ENCODE measurements at regions not wholly inside any gene's neighbourhood (a gene's known extent, or its start where the extent isn't known, plus 50 kb on each side); places are given as distances from the start of the nearest gene placed in this dataset.
"Not testable (repeated sequence)": the region's sequence is repeated elsewhere in the genome, so short reads cannot be mapped to it uniquely, and the experiment has no call there.

DNA sequence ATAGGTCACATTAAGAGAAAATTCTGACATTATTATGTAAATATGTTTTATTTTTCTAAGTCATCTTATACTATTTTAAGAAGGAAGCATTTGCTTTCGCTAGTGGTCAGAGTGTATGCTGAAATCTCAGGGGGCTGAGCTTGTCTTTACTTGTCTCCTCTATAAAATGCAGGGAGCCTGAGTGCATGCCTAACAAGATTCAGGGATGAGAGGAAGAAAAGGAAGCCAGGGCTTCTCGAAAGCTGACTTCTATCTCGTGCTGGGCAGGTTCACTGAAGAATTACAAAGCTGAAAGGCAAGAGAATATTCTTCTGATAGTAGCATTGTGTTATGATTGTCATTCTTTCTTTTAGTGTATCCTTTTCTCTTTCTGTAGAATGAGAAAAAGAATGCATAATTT lies 467.4 kb downstream of the SOX11 start:
- DNase-seq, result no peak

DNA sequence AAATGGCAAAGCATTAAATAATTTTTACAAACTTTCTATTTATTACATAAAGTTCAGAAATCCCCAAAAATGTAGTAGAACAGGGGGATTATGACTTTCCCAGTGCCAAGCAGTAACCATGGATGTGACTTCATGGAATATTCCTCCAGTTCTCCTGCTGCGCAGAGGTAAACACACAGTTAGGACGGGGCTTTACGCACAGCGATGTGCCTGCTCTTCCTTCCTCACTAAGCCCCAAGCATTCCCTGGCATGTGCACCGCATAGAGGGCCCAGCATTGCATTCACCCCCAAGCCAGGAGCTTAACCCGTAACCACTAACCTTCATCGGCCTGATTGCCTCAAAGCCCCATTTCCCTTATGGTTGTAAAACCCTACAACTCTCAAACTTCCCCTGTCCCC lies 471.7 kb downstream of the SOX11 start:
- no peak for DNase-seq

DNA sequence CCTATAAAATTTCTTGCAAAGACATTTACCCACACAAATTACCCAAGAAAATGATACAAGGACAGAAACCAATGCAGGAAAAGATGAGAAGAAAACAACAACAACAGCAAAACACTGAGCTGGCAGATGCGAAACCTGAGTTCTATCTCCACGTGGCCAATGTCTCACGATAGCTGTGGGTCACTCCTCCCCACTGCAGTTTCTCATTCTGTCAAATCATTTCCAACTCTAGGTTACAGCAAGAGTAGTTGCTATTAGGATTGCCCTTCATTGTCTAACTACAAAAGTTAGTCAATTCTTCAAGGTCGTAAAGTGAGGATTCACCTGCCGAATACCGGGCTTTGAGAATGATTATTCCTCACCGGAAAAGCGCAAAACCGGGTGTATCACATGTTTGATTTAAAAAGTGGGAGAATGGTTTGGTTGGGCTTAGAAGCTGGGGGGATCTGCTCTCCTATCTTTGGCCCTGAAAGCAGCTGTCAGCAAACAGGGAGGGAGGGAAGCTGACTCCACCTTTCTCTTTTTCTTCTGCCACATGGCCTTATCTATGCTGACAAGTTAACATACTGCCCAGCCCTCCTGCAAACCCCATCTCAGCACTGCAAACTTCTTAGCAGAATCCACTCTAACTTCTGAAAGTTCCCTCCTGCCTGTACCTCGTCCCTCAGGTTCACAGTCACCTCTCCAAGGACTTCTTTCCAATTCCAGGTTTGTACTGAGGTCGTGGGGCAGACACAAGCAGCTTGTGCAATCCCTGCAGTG lies 473.0 kb downstream of the SOX11 start:
- no peak for DNase-seq

DNA sequence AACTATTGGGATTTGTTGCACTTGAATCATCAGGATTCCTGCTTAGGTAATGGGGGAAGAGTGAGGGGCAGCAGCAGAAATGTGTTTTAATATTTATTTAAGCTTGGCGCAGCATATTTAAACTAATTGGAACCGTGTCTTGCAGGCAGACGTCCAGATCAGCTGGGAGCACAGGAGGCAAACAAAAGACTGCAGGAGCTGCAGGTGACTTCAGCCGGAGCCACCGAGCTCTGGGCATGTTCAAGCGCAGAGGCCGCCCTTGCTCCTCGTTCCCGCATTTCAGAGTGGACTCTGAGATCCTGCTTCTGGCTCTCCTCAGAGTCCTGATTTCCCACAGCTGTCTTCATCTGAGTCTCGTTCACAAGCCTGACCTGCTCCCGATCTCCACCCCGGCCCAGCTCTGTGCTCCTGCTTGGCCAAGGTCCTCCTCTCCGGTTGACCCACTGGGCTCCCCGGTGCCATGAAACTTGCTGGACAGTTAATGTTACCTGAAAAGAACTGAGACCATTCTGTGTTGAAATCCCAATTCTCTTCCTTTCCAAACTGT lies 475.5 kb downstream of the SOX11 start:
- no peak for DNase-seq

DNA sequence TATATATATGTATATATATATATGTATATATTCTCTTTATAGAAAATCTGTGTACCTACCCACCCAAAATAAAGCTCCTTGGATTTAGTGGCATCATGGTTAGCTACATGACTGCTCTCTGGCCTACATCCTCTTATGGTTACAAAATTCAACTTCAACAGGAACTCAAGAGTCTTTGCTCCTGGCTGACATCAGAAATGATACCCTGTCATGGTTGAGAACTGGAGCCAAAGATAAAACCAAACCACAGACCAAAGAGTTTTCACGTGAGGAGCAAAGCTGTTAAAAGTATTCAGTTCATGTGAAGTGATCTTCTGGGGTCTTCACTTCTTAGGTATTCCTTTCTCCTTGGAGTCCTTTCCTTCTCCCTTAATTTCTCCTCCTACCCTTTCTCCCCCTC lies 476.3 kb downstream of the SOX11 start:
- DNase-seq, result no peak

DNA sequence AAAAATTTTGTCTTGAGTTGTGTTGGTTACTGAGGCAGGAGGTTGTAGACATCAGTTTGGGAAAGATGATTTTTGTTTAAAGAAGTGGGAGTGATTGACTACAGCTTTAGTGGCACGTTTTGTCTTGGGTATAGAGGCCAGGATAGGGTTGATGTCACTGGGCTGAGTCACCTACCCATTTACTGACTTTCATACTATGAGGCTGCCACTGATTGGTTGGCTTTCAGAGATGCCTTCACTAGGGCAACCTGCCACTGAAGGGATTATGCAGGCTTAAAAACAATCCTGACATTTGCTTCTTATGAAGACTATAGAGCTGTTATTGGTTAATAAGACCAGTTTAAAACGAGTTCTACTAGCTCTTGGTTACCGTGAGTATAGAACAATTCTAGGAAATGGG lies 479.1 kb downstream of the SOX11 start:
- no peak for DNase-seq

DNA sequence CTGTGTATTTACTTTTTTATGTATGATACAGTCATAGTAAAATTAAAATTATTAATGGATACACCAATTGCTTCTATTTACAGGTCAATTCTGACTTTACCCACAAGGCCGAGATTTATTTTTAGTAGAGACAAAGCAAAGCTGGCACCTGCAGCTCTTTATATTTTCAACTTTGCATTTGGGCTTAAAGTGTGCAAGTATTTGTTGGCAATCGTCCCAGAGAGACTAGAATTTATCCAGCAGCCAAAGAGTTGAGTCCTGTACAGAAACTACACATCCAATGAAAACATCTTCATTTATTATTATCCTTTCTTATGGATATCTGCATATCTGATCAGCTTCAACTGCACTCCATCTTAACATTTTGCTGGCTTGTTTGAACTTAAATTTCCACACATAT lies 485.6 kb downstream of the SOX11 start:
- no peak for DNase-seq

DNA sequence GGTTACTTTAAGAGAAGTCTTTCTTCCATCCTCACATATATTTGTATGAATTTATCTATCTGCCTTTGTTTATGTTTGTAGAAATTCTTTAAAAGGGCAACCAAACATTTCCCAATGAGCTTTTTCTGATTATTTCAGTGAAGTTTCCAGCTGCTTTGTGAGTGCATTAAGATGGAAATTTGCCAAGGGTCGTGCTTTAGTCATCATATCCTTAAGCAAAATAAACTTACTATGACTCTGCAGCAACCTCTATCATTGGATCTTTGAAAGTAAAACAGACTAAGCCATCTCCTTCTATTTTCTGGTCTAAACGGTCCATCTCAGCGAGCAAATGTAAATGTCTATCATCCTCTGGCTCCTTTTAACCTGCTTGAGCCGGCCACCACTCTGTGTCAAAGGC lies 489.3 kb downstream of the SOX11 start:
- no peak for DNase-seq

DNA sequence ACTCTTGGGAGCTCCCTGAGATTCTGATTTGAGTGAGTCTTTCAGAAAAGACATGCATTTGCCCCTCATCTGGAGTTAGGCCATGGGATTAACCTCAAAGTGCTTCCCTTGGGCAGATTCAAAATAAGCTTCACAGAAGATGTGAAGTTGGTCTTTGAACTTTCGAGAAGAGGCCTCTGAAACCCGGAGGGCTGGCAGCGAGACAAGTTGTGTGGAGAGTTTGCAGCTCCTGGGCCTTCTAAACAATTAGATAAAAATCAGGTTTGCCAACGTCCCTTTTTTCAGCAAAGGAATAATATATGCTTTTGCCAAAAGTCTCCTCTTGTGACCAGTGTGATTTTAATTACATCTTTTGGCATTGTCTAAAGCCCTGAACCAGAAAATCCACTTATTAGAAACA lies 489.7 kb downstream of the SOX11 start:
- DNase-seq, result no peak

DNA sequence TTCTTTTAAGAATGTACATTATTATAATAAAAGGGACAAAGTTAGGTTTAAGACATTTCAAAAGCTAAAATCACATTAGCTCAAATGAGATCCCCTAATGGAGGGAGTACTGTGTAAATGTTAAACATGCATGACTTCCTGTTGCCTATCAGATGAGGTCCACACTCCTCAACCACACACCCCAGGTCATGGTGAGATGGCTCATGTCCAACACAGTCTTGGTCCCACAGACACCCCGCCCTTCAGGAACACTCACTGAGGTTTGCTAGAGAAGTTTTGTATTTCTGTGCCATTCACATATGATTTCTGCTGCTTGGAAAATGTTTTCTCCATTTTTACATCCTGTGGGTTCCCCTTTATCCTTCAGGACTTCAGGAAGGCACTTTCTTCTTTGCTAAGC lies 491.0 kb downstream of the SOX11 start:
- no peak for DNase-seq

DNA sequence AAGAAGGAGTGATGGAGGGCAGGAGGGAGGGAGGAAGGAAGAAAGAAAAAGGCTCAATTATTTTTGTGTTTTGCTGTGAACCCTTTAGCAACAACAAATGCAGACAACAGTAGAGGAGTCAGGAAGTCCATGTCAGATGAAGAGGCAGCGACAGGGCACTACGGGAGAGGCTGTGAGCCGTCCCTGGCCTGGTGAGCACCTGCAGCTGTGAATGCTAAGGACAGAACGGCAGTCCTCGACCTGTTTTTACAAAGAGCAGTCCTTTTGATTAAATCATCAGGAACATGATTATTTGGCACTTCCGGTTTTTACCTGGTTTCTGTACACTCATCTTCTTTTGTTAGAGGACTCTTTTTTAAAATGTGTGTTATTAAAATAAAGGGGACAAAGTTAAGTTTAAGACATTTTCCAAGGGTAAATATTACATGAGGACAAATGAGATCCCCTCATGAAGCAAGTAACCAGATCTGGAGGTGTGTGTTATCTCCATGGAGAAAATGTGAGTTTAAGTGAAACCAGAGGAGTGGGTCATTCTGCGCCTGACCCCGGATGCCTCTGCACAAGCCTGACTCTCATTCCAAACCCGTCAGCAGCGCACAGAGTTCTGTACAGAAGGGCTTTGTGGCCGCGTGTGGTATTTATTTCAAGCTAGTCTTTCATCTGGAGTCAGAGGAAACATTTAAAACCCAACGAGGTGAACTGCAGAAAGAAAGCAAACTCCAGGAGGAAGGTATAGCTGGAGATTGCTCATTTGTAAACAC lies 492.5 kb downstream of the SOX11 start:
- no peak for DNase-seq

DNA sequence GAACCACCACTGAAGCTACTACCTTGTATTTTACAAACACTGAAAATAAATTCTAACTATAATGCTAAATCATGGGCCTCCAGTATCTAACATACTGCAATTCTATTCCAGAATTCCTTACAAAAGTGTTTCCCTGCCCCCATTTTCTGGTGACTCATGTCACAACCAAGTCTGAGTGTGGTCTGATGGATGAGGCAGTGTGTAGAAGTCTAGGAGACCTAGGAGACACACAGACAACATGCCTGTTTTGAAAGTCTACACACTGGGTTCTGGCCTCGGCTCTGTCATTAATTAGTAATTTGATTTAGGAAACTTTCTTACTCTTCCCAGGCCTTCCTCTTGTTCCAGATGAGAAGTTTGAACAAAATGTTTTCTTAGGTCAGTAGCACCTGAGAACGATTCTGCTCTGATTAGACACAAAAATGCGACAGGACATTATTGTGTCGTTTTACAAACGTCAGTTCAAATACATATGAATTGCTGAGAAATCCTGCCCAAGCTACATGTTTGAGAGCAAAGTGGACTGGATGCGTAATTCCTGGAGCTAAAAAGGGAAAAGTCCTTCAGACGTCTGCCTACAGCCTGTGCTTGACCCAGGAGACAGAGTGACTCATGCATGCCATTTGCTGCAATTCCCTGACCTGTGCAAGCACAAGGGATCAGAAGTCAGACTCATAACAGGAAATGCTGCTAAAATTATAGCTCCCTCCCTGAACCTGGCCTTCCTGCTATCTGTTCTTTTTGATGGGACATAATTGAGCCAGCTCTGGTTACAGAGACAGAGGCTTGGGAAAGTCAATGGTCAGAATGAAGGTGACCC lies 494.4 kb downstream of the SOX11 start:
- DNase-seq, result no peak

DNA sequence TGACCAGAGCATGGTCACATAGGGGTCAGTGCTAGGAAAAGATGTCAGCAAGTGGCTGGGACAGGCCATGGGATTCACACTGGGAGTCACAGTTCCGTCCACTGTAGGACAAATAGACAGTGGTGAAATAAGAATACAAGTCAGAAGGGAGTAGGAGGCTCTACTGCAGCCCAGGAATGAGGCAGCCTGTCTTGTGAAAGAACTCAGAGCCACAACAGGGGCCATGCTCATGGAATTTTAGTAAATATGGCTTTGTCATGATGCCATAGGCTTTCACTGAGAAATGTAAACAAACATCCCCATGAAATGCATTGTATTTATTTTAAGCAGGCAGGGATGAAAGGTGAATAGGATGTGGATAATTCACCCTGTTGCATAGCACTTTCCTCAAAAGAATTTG lies 504.3 kb downstream of the SOX11 start:
- no peak for DNase-seq

DNA sequence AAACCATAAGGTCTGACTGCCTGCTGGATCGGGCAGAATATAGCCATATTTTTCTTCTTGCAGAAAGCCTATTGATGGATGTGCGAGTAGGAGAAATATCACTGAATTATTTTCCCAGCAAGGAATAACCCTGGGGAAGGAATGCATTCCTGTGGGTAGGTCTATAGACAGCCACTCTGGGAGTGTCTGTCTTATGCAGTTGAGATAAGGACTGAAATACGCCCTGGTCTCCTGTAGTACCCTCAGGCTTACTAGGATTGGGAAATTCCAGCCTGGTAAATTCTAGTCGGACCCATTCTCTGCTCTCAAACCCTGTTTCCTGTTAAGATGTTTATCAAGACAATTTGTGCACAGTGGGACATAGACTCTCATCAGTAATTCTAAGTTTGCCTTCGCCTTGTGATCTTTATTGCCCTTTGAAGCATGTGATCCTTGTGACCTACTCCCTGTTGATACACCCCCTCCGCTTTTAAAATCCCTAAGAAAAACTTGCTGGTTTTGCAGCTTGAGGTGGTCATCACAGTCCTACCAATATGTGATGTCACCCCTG lies 506.3 kb downstream of the SOX11 start:
- not testable (repeated sequence) for DNase-seq

DNA sequence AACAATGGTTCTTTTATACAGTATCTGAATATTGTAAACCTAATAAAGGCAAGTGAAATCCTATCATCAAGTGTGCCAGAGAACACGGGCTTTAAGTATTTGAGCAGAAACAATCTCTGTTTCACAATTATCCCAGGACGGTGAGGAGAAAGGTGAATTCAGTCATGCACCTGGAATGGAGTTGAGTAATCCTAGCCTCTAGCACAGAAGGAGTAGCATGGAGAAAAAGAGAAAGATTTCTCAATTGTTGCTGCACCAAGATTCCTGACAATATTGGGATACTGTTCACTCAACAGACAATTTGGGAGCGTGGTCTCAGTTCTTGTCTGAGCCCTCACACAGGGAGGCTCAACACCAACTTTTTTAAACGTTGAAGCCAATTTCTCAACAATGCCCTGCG lies 510.6 kb downstream of the SOX11 start:
- no peak for DNase-seq

DNA sequence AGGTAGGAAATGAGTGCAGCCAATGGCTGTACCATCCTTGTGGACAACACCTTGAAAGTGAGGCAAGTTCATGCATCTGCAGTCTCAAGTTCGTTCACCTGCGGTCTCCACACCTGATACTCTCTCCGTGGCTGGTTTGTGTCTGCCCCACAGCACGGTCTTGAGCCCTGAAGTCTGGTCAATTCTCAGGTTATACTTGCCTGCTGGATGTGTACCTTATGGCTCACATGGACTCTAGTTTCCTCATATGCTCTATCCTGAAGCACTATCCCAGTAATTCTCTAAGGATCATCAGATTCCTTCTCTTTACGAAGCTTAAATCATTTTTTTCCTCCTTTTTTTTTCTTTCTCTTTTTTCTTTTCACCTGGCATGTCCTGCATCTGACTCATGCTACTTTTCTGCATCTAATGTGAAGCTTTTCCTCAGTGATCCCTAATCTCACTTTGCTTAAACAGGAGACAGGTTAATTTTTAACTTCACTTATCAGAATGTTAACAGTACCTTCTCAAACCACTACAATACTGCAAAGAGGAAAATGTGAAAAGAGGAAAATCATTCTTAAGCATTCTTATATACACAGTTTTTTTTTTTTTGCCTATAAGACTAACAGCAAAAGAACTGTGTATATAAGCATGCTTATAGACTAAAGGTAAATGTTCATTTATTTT lies 511.2 kb downstream of the SOX11 start:
- DNase-seq, result no peak

DNA sequence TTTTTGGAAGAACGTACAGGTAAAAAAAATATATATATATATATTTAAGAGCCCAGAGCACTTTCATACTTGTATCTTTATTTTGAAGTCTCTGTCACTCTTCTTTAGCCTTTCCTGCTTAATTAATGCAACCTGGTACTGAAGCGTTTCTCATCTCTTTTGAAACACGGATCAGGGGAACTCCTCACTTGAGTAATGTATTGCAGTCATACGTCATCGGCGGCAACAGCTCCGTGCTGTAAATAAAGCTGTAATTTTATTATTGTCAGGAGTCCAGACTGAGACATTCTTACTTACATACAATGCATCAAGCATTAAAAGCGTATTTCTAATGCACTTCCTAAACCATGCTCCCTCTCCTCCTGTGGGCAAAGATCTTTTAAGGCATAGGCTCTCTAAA lies 514.7 kb downstream of the SOX11 start:
- no peak for DNase-seq

DNA sequence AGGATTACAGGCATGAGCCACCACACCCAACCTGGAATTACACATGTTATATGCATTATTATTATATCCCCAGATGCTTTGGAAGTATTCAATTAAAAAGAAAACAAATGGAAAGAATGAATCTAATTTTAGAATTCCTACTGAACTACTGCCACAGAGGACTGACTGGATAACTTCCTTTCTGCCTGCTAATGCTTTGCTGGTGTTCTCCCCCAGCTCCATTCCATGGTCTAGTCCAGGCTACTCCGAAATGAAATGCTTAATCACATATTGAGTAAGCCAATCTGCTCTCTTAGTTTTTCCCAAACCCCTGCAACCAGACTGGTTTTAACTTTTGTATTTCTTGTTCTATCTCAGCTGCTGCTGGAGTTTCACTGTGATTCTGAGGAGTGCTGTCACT lies 519.1 kb downstream of the SOX11 start:
- no peak for DNase-seq

DNA sequence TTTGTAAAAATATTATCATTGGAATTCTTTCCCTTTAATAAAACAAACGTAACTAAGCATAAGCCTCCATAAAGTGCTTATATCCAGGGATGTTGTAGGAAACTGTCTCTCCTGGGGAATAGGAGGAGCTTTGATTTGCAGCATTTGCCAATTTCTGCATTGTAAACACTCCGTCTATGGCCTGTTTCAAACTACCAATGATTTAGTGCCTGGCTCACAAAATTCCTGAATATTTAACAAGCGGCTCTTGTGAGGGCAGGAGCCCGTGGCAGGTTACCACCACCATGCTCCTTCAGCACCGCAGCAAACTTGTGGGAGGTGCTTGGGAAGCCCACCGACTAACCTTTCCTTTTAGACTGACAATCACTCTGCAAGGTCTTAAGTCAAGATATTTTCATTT lies 520.3 kb downstream of the SOX11 start:
- no peak for DNase-seq

DNA sequence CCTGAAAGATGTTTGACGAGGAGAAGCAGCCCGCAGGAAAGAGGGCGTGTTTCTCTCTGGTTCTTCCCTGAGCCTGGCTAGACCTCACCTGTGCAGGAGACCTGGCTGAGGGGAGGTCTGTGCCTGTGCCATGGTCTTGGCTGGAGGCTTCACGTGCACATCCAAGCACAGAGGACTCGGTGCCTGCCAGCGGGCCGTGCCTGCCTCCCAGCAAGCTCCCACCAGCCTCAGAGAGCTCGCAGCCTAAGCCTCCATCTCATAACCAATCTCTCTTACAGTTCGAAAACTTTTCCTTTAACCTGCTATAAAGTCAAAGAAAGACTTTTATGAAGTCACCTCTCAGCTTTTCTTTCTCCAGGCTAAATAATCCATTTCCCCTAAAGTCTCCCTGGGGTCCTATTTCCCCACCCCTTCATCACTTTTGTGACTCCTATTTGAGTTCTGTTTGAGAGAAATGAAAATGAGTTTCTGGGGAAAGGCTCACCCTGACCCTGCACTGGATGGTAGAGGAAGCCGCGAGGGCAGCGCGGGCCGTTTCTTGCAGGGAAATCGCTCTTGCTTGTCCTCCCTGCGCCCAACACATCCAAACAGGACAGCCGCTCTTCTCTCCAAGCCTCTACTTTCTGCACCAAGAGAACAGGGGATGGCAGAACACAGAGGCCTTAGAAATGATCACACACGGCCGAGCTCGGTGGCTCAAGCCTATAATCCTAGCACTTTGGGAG lies 521.0 kb downstream of the SOX11 start:
- DNase-seq, result no peak

DNA sequence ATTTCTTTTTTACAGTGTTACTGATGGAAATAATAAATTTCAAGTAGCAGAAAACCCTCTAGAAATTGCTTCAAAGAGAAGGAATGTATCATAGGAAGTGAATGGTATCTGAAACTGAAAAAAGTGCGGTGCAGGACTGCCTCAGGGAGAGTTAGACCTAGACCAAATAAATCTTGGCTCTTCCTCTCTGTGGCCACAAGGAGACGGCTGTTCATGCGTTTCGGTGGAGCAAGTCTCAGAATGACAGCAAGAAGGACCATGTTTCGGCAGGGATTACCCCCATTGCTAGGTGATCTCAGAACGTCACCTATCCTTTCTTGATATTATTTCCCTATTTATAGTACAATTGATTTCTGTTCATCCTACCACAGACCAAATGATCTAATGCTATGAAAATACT lies 522.3 kb downstream of the SOX11 start:
- no peak for DNase-seq

DNA sequence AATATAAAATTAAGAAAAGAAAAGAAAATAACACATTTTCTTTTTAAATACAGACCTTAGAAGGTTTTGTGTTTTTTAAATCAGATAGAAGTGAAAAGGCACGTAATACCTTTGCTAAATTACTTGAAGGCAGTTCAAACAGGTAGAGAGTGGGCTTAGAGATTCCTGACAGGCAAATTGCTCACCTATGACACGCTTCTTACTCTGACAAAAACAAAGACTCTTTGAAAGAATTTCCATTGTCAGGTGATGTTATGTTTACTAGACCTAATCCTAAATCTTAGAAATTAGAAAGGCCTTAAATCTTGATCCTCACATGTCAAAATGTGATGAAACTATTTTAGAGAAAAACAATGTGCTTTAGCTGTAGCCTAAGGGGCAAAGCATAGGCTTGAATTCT lies 522.9 kb downstream of the SOX11 start:
- no peak for DNase-seq

All from activated naive CD4-positive, alpha-beta T cell treated with Interleukin-2 at 50 U/mL for 16 hours (primary cell).